Glutamatergic neuron (in vitro differentiated cells): ENCODE measurements at regions not wholly inside any gene's neighbourhood (a gene's known extent, or its start where the extent isn't known, plus 50 kb on each side); places are given as distances from the start of the nearest gene placed in this dataset.

ENCODE experiments used
- DNase-seq: peaks from one replicate; pipeline ENCODE4 v3.0.0; 2022
- H3K27ac Mint-ChIP-seq: one replicate; pipeline ENCODE4 v1.8.0; 2020; ENCODE audit warnings: mild to moderate bottlenecking, mixed read lengths, inconsistent platforms; ENCODE audit not compliant: unreplicated experiment
- H3K27me3 Mint-ChIP-seq: one replicate; pipeline ENCODE4 v1.8.0; 2020; ENCODE audit warnings: mild to moderate bottlenecking, moderate library complexity, mixed read lengths, inconsistent platforms; ENCODE audit not compliant: unreplicated experiment
- H3K36me3 Mint-ChIP-seq: one replicate; pipeline ENCODE4 v1.8.0; 2020; ENCODE audit warnings: mild to moderate bottlenecking, mixed read lengths, inconsistent platforms; ENCODE audit not compliant: unreplicated experiment
- H3K4me1 Mint-ChIP-seq: one replicate; pipeline ENCODE4 v1.8.0; 2020; ENCODE audit warnings: mild to moderate bottlenecking, low read depth, mixed read lengths, inconsistent platforms; ENCODE audit not compliant: unreplicated experiment
- H3K4me3 Mint-ChIP-seq: one replicate; pipeline ENCODE4 v1.8.0; 2020; ENCODE audit warnings: mild to moderate bottlenecking, mixed read lengths, inconsistent platforms; ENCODE audit not compliant: unreplicated experiment
- H3K9me3 Mint-ChIP-seq: one replicate; pipeline ENCODE4 v1.8.0; 2020; ENCODE audit warnings: mild to moderate bottlenecking, moderate library complexity, mixed read lengths, inconsistent platforms; ENCODE audit not compliant: unreplicated experiment
- TF ChIP-seq, protein P1 (sequence below): fragments of 200-600 bp; sonication (generic); IDR thresholded peaks from one replicate; pipeline ENCODE4 v1.5.0; 2021; ENCODE audit not compliant: partially characterized antibody, unreplicated experiment

DNA sequence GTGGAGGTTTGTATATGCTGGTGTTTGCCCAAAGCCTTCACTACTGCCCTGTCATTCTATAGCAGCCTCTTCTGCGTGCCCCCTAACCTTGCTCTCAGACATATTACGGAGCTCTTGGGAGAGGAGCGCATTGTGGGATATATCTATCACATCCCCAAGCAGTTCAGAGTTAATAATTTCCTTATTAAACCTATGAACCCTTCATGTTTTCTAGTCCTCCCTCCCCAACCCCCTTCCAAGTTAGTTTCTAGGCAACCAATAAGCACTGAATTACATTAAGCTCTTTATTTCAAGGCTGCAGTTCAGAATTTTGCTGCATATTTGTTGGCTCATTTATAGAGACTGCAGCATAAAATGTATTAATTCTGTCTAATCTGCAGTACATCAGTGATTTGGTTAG is 57.3 kb upstream of the GRM7 start:
- no peaks in the 10 kb centered on the region for H3K9me3 Mint-ChIP-seq
- no peak overlapping the region for H3K4me3 Mint-ChIP-seq
- TF ChIP-seq, protein P1, sequence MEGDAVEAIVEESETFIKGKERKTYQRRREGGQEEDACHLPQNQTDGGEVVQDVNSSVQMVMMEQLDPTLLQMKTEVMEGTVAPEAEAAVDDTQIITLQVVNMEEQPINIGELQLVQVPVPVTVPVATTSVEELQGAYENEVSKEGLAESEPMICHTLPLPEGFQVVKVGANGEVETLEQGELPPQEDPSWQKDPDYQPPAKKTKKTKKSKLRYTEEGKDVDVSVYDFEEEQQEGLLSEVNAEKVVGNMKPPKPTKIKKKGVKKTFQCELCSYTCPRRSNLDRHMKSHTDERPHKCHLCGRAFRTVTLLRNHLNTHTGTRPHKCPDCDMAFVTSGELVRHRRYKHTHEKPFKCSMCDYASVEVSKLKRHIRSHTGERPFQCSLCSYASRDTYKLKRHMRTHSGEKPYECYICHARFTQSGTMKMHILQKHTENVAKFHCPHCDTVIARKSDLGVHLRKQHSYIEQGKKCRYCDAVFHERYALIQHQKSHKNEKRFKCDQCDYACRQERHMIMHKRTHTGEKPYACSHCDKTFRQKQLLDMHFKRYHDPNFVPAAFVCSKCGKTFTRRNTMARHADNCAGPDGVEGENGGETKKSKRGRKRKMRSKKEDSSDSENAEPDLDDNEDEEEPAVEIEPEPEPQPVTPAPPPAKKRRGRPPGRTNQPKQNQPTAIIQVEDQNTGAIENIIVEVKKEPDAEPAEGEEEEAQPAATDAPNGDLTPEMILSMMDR: no peak
- H3K4me1 Mint-ChIP-seq: no peaks in the 10 kb centered on the region
- H3K27ac Mint-ChIP-seq: no peak overlapping the region
- H3K27me3 Mint-ChIP-seq: peaks cover 2% of the 10 kb centered on the region
- DNase-seq: no peak
- H3K36me3 Mint-ChIP-seq: no peaks in the 10 kb centered on the region

DNA sequence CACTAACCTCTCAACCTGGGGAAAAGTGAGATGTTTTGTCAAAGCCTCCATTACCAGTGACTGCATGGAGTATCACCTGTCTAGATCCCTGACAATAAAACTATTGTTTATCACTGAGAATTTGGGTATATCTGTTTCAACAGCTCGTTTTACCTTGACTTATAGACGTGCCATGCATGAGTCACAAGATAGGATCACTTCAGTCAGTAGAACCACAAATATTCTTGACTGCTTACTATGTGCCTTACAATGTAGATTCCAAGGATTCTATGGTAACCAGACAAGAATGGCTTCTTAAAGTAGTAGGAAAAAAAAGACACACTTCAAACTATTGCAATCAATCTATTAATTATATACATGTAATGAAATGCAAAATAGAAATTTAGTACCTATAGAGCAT is 55.7 kb upstream of the GRM7 start:
- Mint-ChIP-seq H3K9me3 (no peaks in the 10 kb centered on the region), H3K27me3 (peaks cover 2% of the 10 kb centered on the region), H3K4me3 (no peak overlapping the region), H3K36me3 (no peaks in the 10 kb centered on the region), H3K4me1 (no peaks in the 10 kb centered on the region), H3K27ac (no peak overlapping the region)
- TF ChIP-seq, protein P1: no peak
- no peak for DNase-seq

DNA sequence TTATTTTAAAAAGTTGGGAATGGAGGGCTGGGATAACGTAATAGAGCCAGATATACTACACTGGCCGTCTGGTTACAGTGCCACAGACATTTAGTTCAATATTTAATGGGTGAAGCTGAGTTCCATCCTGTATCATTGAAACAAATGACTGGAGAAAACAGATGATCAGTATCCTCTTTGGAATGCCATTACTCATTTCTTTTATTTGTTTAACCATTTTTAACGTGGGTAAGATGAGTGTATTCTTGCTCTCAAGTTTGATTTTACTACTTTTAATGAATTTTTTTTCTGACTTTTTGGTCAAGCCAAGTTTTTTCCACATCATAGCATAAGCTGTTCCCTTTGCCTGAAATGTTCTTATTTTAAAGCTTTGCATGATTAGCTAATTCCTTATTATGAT is 53.9 kb upstream of the GRM7 start:
- no peak for DNase-seq
- Mint-ChIP-seq H3K27ac (no peak overlapping the region), H3K4me1 (peaks cover 3% of the 10 kb centered on the region), H3K4me3 (no peak overlapping the region), H3K27me3 (peaks cover 2% of the 10 kb centered on the region), H3K9me3 (no peaks in the 10 kb centered on the region), H3K36me3 (no peaks in the 10 kb centered on the region)
- TF ChIP-seq, protein P1: no peak

DNA sequence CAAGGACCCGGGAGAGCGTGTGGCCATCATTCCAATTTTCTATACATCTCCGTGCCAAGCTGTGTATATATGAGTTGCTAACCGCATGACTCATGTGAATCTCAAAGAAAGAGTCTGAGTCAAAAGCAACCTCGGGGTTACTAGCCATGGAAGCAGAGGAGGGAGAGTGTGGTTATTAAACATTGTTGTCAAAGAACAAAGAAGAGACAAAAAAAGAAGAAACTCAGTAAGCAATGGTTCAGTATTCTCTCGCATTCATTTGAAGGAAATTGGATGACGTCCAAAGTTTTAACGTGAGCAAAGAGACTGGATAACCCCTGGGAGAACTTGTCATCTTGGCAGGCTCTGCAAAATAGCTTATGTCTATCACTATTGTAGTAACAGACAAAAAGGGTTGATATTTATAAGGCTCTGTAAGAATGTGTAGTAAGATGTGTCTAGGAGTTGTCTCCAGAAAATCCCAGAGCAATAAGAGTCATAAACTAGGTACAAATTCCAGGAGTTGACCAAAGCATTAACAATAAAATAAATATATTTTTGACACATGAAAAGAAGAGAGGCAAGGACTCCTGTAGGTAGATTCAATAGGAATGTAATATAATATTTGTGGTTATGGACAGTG is 52.8 kb upstream of the GRM7 start:
- no peaks in the 10 kb centered on the region for H3K36me3 Mint-ChIP-seq
- H3K27me3 Mint-ChIP-seq: peaks cover 2% of the 10 kb centered on the region
- no peak overlapping the region for H3K27ac Mint-ChIP-seq
- no peak overlapping the region for H3K4me3 Mint-ChIP-seq
- no peaks in the 10 kb centered on the region for H3K9me3 Mint-ChIP-seq
- H3K4me1 Mint-ChIP-seq: peaks cover 3% of the 10 kb centered on the region
- TF ChIP-seq, protein P1: no peak
- no peak for DNase-seq

DNA sequence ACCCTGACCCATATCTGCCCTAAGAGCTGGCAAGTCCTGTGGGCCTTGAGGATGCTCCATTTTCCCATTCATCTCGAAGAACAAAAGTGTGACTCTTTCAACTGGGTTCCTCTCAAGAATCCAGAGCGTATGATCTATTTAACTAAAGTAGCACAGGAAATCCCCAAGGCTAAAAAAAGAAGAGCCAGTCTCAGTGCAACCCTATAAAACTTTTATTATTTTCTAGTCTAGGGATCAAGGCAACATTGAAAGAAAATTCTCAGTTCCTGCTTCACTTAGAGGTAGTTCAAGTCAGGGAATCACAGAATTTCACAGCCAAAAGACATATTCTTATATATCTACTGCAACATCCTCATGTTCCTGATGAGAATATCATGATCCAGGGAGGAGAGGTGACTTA is 51.6 kb upstream of the GRM7 start:
- Mint-ChIP-seq H3K36me3 (no peaks in the 10 kb centered on the region), H3K4me1 (peaks cover 3% of the 10 kb centered on the region), H3K4me3 (no peak overlapping the region), H3K27me3 (peaks cover 2% of the 10 kb centered on the region), H3K9me3 (no peaks in the 10 kb centered on the region), H3K27ac (no peak overlapping the region)
- DNase-seq: no peak
- TF ChIP-seq, protein P1: no peak
